GM18909 (cell line): ENCODE measurements at regions not wholly inside any gene's neighbourhood (a gene's known extent, or its start where the extent isn't known, plus 50 kb on each side); places are given as distances from the start of the nearest gene placed in this dataset.

Experiments used
- ATAC-seq: cut with Tn5 transposase; IDR thresholded peaks from one replicate; pipeline ENCODE4 v1.9.1; 2021; ENCODE audit warnings: mild to moderate bottlenecking; ENCODE audit not compliant: unreplicated experiment, poor library complexity

- no peak for ATAC-seq
These were observed 217.0 kb downstream of the TMEM38B start for GRCh38 chr9:105911104-105911911.

DNA sequence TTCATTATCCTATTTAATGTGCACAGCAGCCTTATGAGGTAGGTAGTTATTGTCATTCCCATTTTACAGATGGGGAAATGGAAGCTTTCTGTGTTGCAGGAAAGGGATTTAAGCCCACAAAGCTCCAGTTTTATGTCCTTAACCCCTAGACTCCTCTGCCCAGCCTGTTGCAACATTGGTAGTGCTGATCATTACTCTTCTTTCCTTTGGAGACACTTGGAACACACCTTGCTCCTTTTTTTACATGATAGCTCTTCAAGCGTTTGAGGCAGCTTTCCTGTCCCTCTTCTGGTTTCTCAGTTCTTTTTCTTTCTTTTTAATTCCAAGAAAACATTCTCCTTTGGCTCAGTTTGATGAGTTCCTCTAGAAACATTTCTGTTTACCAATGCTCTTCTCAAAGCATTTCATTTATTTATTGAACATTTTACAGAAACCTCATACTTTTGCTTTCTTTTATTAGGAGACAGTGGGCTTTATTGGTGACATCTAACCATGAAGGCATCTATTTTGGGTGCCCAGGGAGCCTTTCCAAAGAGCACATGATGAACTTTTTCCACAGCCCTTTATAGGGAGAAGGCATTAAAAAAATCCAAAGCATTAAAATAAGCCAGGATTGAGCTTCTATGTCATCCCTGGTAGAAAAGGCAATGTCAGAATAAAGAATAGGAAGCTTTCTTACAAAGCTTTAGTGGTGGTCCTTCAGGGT is 218.0 kb downstream of the TMEM38B start:
- ATAC-seq = no peak

DNA sequence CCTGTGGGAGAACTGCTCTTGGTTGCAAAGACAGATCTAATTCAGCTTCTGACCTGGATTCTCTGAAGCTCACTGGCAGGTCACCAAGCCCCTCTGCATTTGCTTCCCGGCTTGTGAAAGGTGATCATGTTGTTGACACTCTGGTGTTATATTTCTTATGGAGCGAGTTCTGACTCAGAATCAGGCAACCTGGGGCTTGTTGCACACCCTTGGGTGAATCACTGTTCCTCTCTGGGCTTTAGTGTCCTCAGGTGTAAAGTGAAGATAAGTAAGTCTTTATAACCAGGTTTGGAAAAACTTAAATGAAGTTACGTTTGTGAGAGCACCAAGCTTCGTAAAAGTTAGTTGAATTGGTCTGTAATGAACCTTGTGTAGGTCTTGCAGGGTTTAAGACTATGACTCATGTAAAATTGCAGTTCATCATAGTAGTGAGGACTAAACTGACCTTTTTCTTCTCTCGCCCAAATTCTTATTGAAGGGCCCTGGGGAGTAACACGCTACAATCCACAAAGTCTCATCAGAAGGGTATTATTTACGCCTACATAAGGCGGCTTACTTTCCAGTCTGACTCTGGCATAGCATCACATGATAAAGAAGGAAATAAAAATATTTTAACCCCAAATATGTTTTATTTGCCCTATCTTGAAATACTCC is 218.6 kb downstream of the TMEM38B start:
- ATAC-seq = no peak

- no peak for ATAC-seq
These were observed 226.9 kb downstream of the TMEM38B start for GRCh38 chr9:105921057-105921726.

DNA sequence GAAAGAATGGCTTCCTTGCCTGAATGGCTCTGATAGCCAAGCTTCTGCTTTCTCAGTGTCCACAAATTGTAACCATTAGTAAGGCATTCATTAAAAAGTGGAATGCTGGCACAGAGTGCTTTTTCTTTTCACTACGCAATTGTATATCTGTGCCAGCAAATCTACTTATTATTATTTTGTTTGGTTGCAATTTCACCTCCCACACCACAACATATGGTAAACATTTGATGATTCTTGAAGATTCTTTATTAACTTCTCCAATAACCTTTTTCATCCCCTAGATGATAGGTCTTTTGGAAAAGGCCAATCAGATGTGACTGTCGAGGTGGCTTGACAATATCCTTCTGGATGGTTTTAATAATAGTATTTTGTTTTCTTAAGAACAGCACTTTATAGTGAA is 234.1 kb downstream of the TMEM38B start:
- no peak for ATAC-seq

GRCh38 chr9:105930011-105930627 is 235.8 kb downstream of the TMEM38B start:
- ATAC-seq = no peak

- ATAC-seq = no peak
These were observed 237.9 kb downstream of the TMEM38B start for GRCh38 chr9:105932276-105932675.

DNA sequence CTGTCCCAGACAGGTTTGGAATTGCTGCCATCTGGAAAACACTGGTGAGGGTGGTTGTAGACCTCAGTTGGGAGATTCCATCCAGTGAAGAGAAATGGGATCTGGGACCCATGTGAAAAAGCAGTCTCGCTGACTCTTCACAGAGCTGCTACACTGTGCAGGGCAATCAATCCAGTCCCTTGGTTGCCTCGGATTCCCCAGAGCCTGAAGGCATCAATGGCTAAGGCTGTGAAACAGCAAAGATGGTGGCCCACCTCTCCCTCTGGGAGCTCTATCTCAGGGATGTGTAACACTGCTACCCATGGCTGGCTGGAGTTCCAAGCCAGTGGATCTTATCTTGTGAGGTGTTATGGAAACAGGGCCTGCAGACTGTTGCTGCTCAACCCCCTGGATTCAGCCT is 256.1 kb downstream of the TMEM38B start:
- no peak for ATAC-seq

DNA sequence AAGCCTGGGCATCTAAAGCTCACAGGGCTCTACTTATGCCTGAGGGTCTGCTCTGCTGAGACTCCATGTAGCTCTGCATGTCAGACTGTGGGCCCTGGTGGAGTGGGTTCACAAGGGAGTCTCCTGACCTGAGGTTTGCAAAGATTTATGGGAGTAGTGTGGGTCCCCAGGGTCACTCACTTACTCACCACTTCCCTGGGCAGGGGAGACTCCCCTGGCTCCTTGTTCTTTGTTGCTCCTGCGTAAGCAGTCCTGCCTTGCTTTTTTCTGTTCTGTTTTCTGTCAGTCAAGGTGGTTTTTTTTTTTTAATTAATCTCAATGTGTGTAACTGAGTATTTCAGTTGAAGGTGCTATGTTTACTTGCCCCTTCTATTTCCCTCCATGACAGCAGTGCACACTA is 256.6 kb downstream of the TMEM38B start:
- ATAC-seq = no peak

DNA sequence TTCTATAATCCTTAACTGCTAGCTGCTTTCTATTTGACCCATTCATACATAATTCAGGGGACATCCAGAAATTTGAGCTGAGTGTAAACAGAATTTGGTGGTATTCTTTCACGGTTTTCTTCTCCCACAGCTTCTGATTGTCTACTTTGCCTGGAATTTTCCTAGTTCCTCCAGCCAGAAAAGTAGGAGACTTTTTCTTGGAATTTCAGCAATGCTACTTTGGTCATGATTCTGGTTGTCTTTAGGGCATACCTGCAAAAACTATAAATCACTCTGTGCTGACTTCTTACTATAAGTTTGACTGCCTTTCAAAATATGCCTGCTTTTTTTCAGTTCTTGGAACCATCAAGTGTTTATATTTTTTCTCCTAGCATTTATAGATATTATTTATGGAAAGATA is 260.2 kb downstream of the TMEM38B start:
- ATAC-seq = no peak

DNA sequence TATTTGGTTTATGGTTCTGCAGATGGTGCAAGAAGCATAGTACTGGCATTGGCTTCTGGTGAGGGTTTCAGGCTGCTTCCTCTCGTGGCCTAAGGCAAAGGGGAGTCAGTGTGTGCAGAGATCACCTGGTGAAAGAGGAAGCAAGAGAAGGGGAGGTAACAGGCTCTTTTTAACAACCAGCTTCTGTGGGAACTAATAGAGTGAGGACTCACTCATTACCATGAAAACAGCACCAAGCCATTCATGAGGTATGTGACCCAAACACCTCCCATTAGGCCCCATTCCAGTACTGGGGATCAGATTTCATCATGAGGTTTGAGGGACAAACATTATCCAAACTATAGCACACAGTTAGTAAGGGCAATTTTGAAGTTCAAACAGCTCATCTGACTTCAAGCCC is 263.5 kb downstream of the TMEM38B start:
- peak; percentile 43 for ATAC-seq

DNA sequence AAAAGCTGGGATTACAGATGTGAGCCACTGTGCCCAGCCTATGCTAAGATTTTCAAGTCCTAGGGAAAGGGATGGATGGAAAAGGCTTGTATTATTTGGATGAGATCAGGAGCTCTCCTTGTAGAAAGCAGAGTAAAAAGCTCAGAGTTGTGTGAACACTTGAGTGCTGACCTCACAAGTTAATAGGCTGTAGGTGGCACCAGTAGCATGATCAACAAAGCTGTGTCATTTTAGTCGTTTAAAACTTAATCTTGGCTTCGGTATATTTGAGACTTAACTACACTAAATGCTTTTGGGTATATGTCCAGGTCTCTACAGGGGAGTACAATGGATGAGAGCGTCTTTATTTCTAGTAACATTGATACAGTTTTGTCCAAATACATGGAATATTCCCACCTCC is 264.2 kb downstream of the TMEM38B start:
- ATAC-seq = no peak

DNA sequence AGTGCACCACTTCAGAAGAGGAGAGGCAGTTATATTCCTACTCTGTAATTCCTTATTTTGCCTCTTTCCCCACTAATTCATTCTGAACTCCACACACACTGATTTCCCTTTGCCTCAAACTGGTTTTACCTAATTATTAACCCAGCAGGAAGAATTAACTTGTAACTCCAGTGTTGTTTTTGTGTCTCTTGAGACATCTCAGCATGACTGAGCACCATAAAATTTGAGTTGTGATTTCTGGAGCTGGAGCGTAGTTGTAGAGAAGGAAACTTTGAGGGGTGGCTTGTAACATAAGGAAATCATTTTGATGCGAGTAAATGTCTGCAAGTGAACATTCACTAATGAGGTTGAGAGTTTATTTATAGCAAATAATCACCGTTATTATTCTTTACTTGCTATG is 265.2 kb downstream of the TMEM38B start:
- ATAC-seq = no peak

DNA sequence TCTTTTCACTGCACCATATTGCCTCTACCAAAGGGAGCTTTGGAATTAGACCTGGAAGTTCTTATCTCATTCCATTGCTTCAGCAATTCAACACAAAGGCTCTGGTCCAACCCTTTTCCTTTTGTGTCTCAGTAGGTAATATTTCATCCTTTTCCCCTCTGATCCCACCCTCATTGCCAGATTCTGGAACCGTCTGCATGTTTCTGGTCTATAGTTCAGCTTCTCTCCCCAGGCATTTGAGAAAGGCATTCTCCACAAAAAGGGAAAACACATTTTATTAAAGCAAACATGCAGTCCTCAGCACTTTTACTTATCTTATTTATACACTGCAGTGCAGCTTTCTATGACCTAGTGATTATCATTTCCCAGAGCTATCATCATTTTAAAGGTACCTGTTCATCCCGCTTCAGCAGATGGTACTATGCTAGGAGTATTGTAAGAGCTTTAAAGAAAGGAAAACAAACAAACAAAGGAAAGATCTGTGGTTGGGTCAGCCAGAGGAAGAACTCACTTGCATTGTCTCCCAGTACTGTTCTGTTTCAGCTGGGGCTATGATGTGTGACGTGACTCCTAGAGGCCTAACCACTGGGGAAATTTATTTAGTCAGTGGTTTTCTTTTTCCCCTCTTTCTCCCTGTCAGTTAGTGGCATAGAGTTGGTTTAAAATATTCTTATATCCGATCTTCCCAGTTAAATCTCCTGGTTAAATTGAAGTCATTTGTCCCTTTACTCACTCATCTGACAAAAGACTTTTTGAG is 269.2 kb downstream of the TMEM38B start:
- no peak for ATAC-seq

DNA sequence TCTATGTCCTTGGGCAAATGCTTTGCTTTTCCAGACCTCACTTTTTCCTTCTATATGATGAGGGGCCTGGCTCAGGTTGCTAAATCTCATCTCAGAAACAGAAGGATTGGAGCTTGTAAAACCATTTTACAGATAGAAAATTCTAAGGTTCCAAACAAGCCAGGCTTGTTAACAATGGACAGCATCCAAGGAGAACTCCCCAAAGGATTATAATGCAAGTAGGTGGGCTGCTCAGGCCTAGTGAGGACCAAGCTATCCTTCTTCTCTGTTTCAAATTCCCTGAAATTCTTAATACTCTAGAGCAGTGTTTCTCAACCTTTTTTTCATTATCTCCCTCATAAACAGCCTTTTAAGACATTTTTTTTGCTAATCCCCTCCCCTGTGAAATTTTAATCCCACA is 269.8 kb downstream of the TMEM38B start:
- ATAC-seq = no peak

DNA sequence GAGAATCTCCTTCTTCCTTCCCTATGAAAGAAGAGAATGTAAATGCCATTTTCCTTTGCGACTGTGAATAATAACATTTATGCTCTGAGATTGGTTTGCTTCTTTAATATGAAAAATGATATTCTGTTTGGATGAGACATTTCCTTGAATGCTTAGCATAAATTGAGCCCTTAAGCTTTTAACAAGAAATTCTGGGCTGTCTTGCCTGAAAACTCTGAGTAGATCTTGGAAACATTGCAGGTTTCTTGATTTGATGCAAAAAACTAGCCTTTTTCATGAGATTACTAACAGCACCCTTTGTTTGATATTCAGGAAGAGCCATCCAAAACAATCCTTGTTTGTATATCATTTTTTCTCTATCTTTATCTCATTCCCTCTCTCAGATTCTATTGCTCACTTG is 272.5 kb downstream of the TMEM38B start:
- no peak for ATAC-seq

DNA sequence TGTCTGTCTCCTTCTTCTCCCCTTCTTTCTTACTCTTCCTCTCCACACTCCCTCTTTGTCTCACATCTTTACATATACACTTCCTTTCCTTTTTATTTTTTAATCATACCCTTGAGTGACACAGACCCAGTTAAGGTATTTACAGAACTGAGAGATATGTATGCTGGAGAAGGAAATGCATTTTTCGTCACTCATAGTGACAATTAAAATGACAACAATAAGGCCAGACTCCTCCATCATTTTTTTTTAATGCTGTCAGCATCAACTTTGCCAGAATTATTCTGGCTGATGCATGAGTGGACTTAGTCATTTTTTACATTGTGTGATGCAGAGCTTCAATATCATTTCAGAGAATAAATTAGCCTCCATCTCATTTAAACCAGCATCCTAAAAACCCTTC is 272.9 kb downstream of the TMEM38B start:
- no peak for ATAC-seq

- ATAC-seq = no peak
These were observed 273.5 kb downstream of the TMEM38B start for GRCh38 chr9:105967797-105968196.

DNA sequence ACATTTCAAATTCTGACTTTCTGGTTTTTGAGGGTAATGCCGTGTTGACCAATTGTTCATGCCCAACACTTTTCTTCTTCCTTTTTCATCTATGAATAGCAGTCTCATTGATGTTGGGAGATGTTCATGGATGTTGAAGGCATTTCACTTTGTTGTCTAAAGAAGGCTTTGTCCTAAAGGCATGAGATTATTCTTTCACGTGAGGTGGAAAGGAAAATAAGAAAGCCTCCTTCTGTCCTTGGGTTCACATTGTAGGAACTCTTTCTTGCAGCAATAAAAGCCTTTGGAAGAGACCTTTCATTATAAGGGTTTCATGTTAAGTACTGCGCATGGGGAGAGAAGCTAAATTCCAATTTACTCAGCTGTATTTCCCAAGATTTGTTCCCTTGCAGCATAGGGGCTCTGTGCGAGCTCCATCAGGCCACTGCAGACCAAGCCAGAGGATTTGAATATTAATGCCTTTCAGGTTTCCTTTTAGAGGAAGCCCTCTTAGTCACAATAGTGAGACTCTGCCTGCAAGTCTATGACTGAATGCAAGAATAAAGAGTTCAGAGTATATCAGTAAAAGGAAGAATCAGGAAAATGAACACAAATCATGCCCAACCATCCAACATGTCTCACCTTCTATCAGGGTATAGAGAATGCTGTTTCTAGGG is 274.6 kb downstream of the TMEM38B start:
- ATAC-seq = no peak
